GM21515 (cell line): ENCODE measurements at regions not wholly inside any gene's neighbourhood (a gene's known extent, or its start where the extent isn't known, plus 50 kb on each side); places are given as distances from the start of the nearest gene placed in this dataset.
"Not testable (repeated sequence)": the region's sequence is repeated elsewhere in the genome, so short reads cannot be mapped to it uniquely, and the experiment has no call there.

Experiments used
- ATAC-seq: cut with Tn5 transposase; IDR thresholded peaks from one replicate; pipeline ENCODE4 v1.9.1; 2021; ENCODE audit not compliant: unreplicated experiment

GRCh38 chr10:125554753-125555152 is 128.2 kb downstream of the TEX36 start:
- no peak for ATAC-seq

- no peak for ATAC-seq
These were observed 128.8 kb downstream of the TEX36 start for GRCh38 chr10:125554016-125554703.

- ATAC-seq = no peak
These were observed 129.9 kb downstream of the TEX36 start for GRCh38 chr10:125553091-125553490.

- ATAC-seq = no peak
These were observed 131.7 kb downstream of the TEX36 start for GRCh38 chr10:125551247-125551646.

- no peak for ATAC-seq
These were observed 132.6 kb downstream of the TEX36 start for GRCh38 chr10:125550362-125550761.

- no peak for ATAC-seq
These were observed 133.3 kb downstream of the TEX36 start for GRCh38 chr10:125549653-125550052.

GRCh38 chr10:125548878-125549277 is 134.1 kb downstream of the TEX36 start:
- no peak for ATAC-seq

GRCh38 chr10:125548356-125548755 is 134.6 kb downstream of the TEX36 start:
- ATAC-seq = no peak

GRCh38 chr10:125547010-125547650 is 135.8 kb downstream of the TEX36 start:
- no peak for ATAC-seq

- no peak for ATAC-seq
These were observed 139.2 kb downstream of the TEX36 start for GRCh38 chr10:125543796-125544195.

GRCh38 chr10:125538947-125539731 is 143.8 kb downstream of the TEX36 start:
- ATAC-seq = no peak

- ATAC-seq = no peak
These were observed 146.7 kb downstream of the TEX36 start for GRCh38 chr10:125536236-125536635.

GRCh38 chr10:125535559-125535958 is 147.4 kb downstream of the TEX36 start:
- ATAC-seq = no peak

- ATAC-seq = no peak
These were observed 148.4 kb downstream of the TEX36 start for GRCh38 chr10:125534515-125534914.

GRCh38 chr10:125533866-125534265 is 149.1 kb downstream of the TEX36 start:
- ATAC-seq = no peak

- no peak for ATAC-seq
These were observed 151.5 kb downstream of the TEX36 start for GRCh38 chr10:125531465-125531864.

- no peak for ATAC-seq
These were observed 159.6 kb downstream of the TEX36 start for GRCh38 chr10:125523347-125523746.

GRCh38 chr10:125521721-125522680 is 161.0 kb downstream of the TEX36 start:
- ATAC-seq = peak; percentile 76

- ATAC-seq = no peak
These were observed 162.0 kb downstream of the TEX36 start for GRCh38 chr10:125520968-125521367.

GRCh38 chr10:125518397-125518796 is 164.6 kb downstream of the TEX36 start:
- not testable (repeated sequence) for ATAC-seq

GRCh38 chr10:125515571-125515970 is 167.4 kb downstream of the TEX36 start:
- ATAC-seq = no peak
